HCT116 (cell line): ENCODE measurements at regions not wholly inside any gene's neighbourhood (a gene's known extent, or its start where the extent isn't known, plus 50 kb on each side); places are given as distances from the start of the nearest gene placed in this dataset.

Source experiments
- ATAC-seq: fragments of 200-7000 bp; cut with Tn5 transposase; 2 replicates; pipeline ENCODE4 v1.9.1; 2020; ENCODE audit warnings: mild to moderate bottlenecking, moderate library complexity
- BruUV-seq: library from RNA; stranded (reverse); fragments of 400-500 nt; replicated peaks from 2 replicates; lab custom pipeline; 2021; lab: Mats Ljungman, UMichigan
- CTCF ChIA-PET: fragments of 300-600 bp; sonication (Branson Sonifier 250); formaldehyde crosslinking; loops from one replicate; lab custom pipeline; 2021; ENCODE audit warnings: antibody characterized with exemption; lab: Charles Lee
- POLR2A ChIA-PET: fragments of 300-600, 350-600 bp; sonication (Branson Sonifier 250); formaldehyde crosslinking; loops from one replicate; lab custom pipeline; 2021; ENCODE audit warnings: antibody characterized with exemption; lab: Charles Lee
- RAD21 ChIA-PET, 2 experiments: fragments of 300-600 bp; sonication (Branson Sonifier 250); formaldehyde crosslinking; loops; one replicate each; lab custom pipeline; 2023; ENCODE audit warnings: low total read pairs in 2 of 2; ENCODE audit not compliant: uncharacterized antibody in 2 of 2, unreplicated experiment in 2 of 2, low non-redundant PET in 1 of 2; lab: Charles Lee
- DNase-seq: peaks from one replicate; pipeline ENCODE4 v3.0.0-alpha.2; 2010; ENCODE audit warnings: low read depth, low spot score
- H2AFZ ChIP-seq: fragments of 200-600 bp; shearing (Covaris generic), sonication (generic); 2 replicates; pipeline ENCODE4 v1.6.1; 2017; ENCODE audit warnings: low read depth, mixed run types, mixed read lengths, antibody characterized with exemption, low read length; ENCODE audit not compliant: poor library complexity, severe bottlenecking
- H3K27ac ChIP-seq: 2 replicates; pipeline ENCODE4 v1.5.1; 2012; ENCODE audit warnings: low read depth, low read length
- H3K27me3 ChIP-seq: fragments of 200-600 bp; sonication (generic); 2 replicates; pipeline ENCODE4 v1.6.1; 2016; ENCODE audit warnings: mixed run types, low read length, mixed read lengths; ENCODE audit not compliant: insufficient read depth
- H3K36me3 ChIP-seq, 2 experiments: fragments of 200-500 bp in 1 of 2; fragments of 200-600 bp in 1 of 2; sonication (Bioruptor generic) in 1 of 2; sonication (generic) in 1 of 2; 2 replicates each; pipeline versions ENCODE4 v1.5.1 to v1.6.1; 2014 to 2016; ENCODE audit warnings: low read length in 2 of 2, inconsistent platforms in 1 of 2, mixed read lengths in 1 of 2, mixed run types in 1 of 2; ENCODE audit not compliant: insufficient read depth in 2 of 2, control insufficient read depth in 1 of 2
- H3K4me1 ChIP-seq, 2 experiments: fragments of 200-600 bp in 1 of 2; sonication (generic) in 1 of 2; 2 replicates each; pipeline versions ENCODE4 v1.5.1 to v1.6.1; 2012 to 2017; ENCODE audit warnings: low read length in 2 of 2, inconsistent platforms in 1 of 2, mild to moderate bottlenecking in 1 of 2, mixed read lengths in 1 of 2, mixed run types in 1 of 2, moderate library complexity in 1 of 2; ENCODE audit not compliant: insufficient read depth in 2 of 2, control insufficient read depth in 1 of 2
- H3K4me2 ChIP-seq: fragments of 200-600 bp; sonication (generic); 2 replicates; pipeline ENCODE4 v1.6.1; 2017; ENCODE audit warnings: mixed run types, low read length, mixed read lengths
- H3K4me3 ChIP-seq, 2 experiments: fragments of 200-600 bp in 1 of 2; sonication (generic) in 1 of 2; replicated peaks in 1 of 2; 2 replicates each; pipeline ENCODE4 v1.5.1; 2011 to 2016; ENCODE audit warnings: low read length in 2 of 2, control low read depth in 1 of 2, low read depth in 1 of 2, mild to moderate bottlenecking in 1 of 2, mixed read lengths in 1 of 2, mixed run types in 1 of 2
- H3K79me2 ChIP-seq: fragments of 200-600 bp; sonication (generic); 2 replicates; pipeline ENCODE4 v1.6.1; 2017; ENCODE audit warnings: mild to moderate bottlenecking, mixed run types, low read length, moderate library complexity, mixed read lengths; ENCODE audit not compliant: insufficient read depth
- H3K9ac ChIP-seq: fragments of 200-600 bp; sonication (generic); 2 replicates; pipeline ENCODE4 v1.6.1; 2016; ENCODE audit warnings: low read length, mixed read lengths
- H3K9me2 ChIP-seq: fragments of 200-600 bp; sonication (generic), shearing (Covaris generic); 2 replicates; pipeline ENCODE4 v1.6.1; 2017; ENCODE audit warnings: mixed run types, mild to moderate bottlenecking, moderate library complexity; ENCODE audit not compliant: insufficient read depth
- H3K9me3 ChIP-seq, 2 experiments: fragments of 200-500 bp in 1 of 2; fragments of 200-600 bp in 1 of 2; sonication (Bioruptor generic) in 1 of 2; sonication (generic) in 1 of 2; 2 replicates each; pipeline ENCODE4 v1.6.1; 2014 to 2017; ENCODE audit warnings: low read length in 2 of 2, mixed read lengths in 2 of 2, inconsistent platforms in 1 of 2, low read depth in 1 of 2, mild to moderate bottlenecking in 1 of 2, mixed run types in 1 of 2, moderate library complexity in 1 of 2; ENCODE audit not compliant: control insufficient read depth in 1 of 2, insufficient read depth in 1 of 2
- H4K20me1 ChIP-seq: fragments of 200-600 bp; sonication (generic), shearing (Covaris generic); 2 replicates; pipeline ENCODE4 v1.6.1; 2017; ENCODE audit warnings: mixed run types, mild to moderate bottlenecking, moderate library complexity; ENCODE audit not compliant: insufficient read depth
- CTCF ChIP-seq, 3 experiments: fragments of 200-600 bp in 1 of 3; sonication (generic) in 1 of 3; IDR thresholded peaks in 2 of 3; conservative IDR thresholded peaks in 1 of 3; 2 replicates each; pipeline ENCODE4 v1.5.1; 2012 to 2017; ENCODE audit warnings: low read depth in 2 of 3, low read length in 2 of 3, antibody characterized with exemption in 1 of 3, borderline replicate concordance in 1 of 3, control low read depth in 1 of 3, mild to moderate bottlenecking in 1 of 3, mixed read lengths in 1 of 3, mixed run types in 1 of 3, moderate library complexity in 1 of 3; ENCODE audit not compliant: insufficient read depth in 1 of 3
- EZH2 ChIP-seq: fragments of 200-600 bp; sonication (generic); IDR thresholded peaks from 2 replicates; pipeline ENCODE4 v1.6.1; 2017; ENCODE audit warnings: antibody characterized with exemption, mixed run types
- EZH2phosphoT487 ChIP-seq: fragments of 200-600 bp; IDR thresholded peaks from 2 replicates; pipeline ENCODE4 v1.6.1; 2018; ENCODE audit warnings: antibody characterized with exemption, borderline replicate concordance
- JUND ChIP-seq: IDR thresholded peaks from 2 replicates; pipeline ENCODE4 v1.6.1; 2012
- POLR2A ChIP-seq: IDR thresholded peaks from 2 replicates; pipeline ENCODE4 v1.7.0; 2011; ENCODE audit warnings: borderline replicate concordance; ENCODE audit not compliant: insufficient read depth, insufficient read length; ENCODE audit errors: extremely low read depth
- ZBTB33 ChIP-seq: IDR thresholded peaks from 2 replicates; pipeline ENCODE4 v1.6.1; 2011; ENCODE audit warnings: mild to moderate bottlenecking, low read length, moderate library complexity; ENCODE audit not compliant: insufficient replicate concordance; ENCODE audit errors: extremely low read depth
- ZFX ChIP-seq: fragments of 450-650 bp; IDR thresholded peaks from 2 replicates; pipeline ENCODE4 v1.6.1; 2017
- intact Hi-C: fragments of 100-400 bp; cut with micrococcal nuclease; formaldehyde crosslinking; loops from 2 replicates; pipeline ENCODE4 v1.10.0; 2022
- TF ChIP-seq, protein P1 (sequence below): IDR thresholded peaks from 2 replicates; pipeline ENCODE4 v1.6.1; 2012

DNA sequence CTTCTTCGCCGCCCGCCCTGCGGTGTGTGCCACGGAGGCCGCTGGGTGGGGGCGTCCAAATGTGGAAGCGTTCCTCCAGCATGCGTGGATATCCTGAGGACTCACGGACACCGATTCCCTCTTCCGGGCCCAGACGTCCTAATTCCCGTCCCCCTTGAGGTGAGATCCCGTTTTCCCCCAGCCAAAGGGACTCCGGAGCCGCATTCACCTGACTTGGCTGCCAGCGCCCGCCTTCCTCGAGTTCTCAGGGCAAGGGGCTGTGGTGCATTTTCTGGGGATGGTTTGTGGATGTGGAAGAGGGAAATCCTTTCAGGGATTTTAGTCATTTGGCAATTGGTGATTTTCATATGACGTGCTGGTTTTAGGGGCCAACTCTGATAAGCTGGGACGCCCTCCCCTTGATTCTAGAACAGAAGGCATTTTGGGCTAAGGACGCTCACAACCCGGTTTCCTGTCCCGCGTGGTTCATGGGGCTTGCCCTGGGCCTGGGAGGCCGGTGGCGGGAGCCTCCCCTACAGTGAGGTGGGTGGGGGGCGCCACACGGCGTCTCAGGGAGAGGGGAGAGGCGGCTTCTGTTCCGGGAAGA is 165.4 kb downstream of the ACTR3B start:
- POLR2A ChIA-PET: no interaction called here
- no peak overlapping the region for H3K27ac ChIP-seq
- no peaks in the 10 kb centered on the region for H3K4me1 ChIP-seq
- H2AFZ ChIP-seq: no peak overlapping the region
- RAD21 ChIA-PET: no interaction called here
- CTCF ChIA-PET: no interaction called here
- no peaks in the 10 kb centered on the region for H3K27me3 ChIP-seq
- H3K9me2 ChIP-seq: no peaks in the 10 kb centered on the region
- no peaks in the 10 kb centered on the region for H3K79me2 ChIP-seq
- H3K4me2 ChIP-seq: no peak overlapping the region
- H4K20me1 ChIP-seq: no peaks in the 10 kb centered on the region
- H3K9me3 ChIP-seq: no peaks in the 10 kb centered on the region
- ATAC-seq (no peak), DNase-seq (no peak)
- no peak overlapping the region for H3K4me3 ChIP-seq
- BruUV-seq: no TSS peak
- no peak overlapping the region for H3K9ac ChIP-seq
- H3K36me3 ChIP-seq: no peaks in the 10 kb centered on the region
- intact Hi-C loops: no loop called here
- TF ChIP-seq CTCF (IDR thresholded peaks at IDR 0.05 in 2 of 3, conservative IDR thresholded peaks at IDR 0.05 in 1 of 3; ENCODE audit: borderline replicate concordance in 1 of 3, insufficient read depth in 1 of 3, low read depth in 2 of 3, low read length in 2 of 3) (no peak), JUND (no peak), POLR2A (no peak), ZFX (no peak), EZH2 (no peak), ZBTB33 (no peak), EZH2phosphoT487 (no peak)
- TF ChIP-seq, protein P1, sequence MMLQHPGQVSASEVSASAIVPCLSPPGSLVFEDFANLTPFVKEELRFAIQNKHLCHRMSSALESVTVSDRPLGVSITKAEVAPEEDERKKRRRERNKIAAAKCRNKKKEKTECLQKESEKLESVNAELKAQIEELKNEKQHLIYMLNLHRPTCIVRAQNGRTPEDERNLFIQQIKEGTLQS: no peak
